Erythroblast (primary cell): ENCODE measurements at regions not wholly inside any gene's neighbourhood (a gene's known extent, or its start where the extent isn't known, plus 50 kb on each side); places are given as distances from the start of the nearest gene placed in this dataset.

Source experiments
- DNase-seq, 2 experiments: peaks; one replicate each; lab custom pipeline; 2025; lab: John Stamatoyannopoulos, UW
- GATA1 ChIP-seq: IDR thresholded peaks from 2 replicates; pipeline ENCODE4 v1.6.1; 2011; ENCODE audit warnings: low read depth, mild to moderate bottlenecking, control low read depth, low read length, moderate library complexity
- POLR2A ChIP-seq: IDR thresholded peaks from 2 replicates; pipeline ENCODE4 v1.6.1; 2011; ENCODE audit warnings: mild to moderate bottlenecking, low read length

GRCh38 chr1:104467590-104467989 is 717.9 kb downstream of the AMY1C start:
- TF ChIP-seq POLR2A (no peak), GATA1 (no peak)
- no peak for DNase-seq

GRCh38 chr1:104468282-104468681 is 718.6 kb downstream of the AMY1C start:
- DNase-seq = no peak
- no peak for TF ChIP-seq POLR2A
- no peak for TF ChIP-seq GATA1

GRCh38 chr1:104476126-104476525 is 726.4 kb downstream of the AMY1C start:
- no peak for DNase-seq
- TF ChIP-seq POLR2A (no peak), GATA1 (no peak)

- no peak for DNase-seq
- TF ChIP-seq POLR2A (no peak), GATA1 (no peak)
These were observed 738.8 kb downstream of the AMY1C start for GRCh38 chr1:104488296-104489015.

GRCh38 chr1:104526158-104526795 is 776.6 kb downstream of the AMY1C start:
- no peak for DNase-seq
- TF ChIP-seq GATA1 (no peak), POLR2A (no peak)

GRCh38 chr1:104531990-104532389 is 782.3 kb downstream of the AMY1C start:
- DNase-seq = no peak
- TF ChIP-seq GATA1 (no peak), POLR2A (no peak)

GRCh38 chr1:104574620-104575019 is 824.9 kb downstream of the AMY1C start:
- TF ChIP-seq GATA1 (no peak), POLR2A (no peak)

GRCh38 chr1:104592926-104593325 is 843.2 kb downstream of the AMY1C start:
- TF ChIP-seq GATA1 (no peak), POLR2A (no peak)
- DNase-seq = no peak

More at GRCh38 chr1:104574620-104575019, 824.9 kb downstream of the AMY1C start:
- DNase-seq = peak; percentile 0 to 41

- no peak for DNase-seq
- TF ChIP-seq POLR2A (no peak), GATA1 (no peak)
These were observed 843.9 kb downstream of the AMY1C start for GRCh38 chr1:104593413-104594187.

GRCh38 chr1:104617474-104617873 is 867.8 kb downstream of the AMY1C start:
- TF ChIP-seq POLR2A (no peak), GATA1 (no peak)

GRCh38 chr1:104621221-104621620 is 871.5 kb downstream of the AMY1C start:
- no peak for TF ChIP-seq GATA1
- no peak for TF ChIP-seq POLR2A
- no peak for DNase-seq

More at GRCh38 chr1:104617474-104617873, 867.8 kb downstream of the AMY1C start:
- DNase-seq = no peak

- TF ChIP-seq GATA1 (no peak), POLR2A (no peak)
- no peak for DNase-seq
These were observed 874.8 kb downstream of the AMY1C start for GRCh38 chr1:104624538-104624937.

GRCh38 chr1:104629589-104629988 is 879.9 kb downstream of the AMY1C start:
- DNase-seq = no peak
- TF ChIP-seq GATA1 (no peak), POLR2A (no peak)

GRCh38 chr1:104630567-104631149 is 881.0 kb downstream of the AMY1C start:
- no peak for DNase-seq
- no peak for TF ChIP-seq POLR2A
- no peak for TF ChIP-seq GATA1
